ENCODE measurements at regions not wholly inside any gene's neighbourhood (a gene's known extent, or its start where the extent isn't known, plus 50 kb on each side); places are given as distances from the start of the nearest gene placed in this dataset.

DNA sequence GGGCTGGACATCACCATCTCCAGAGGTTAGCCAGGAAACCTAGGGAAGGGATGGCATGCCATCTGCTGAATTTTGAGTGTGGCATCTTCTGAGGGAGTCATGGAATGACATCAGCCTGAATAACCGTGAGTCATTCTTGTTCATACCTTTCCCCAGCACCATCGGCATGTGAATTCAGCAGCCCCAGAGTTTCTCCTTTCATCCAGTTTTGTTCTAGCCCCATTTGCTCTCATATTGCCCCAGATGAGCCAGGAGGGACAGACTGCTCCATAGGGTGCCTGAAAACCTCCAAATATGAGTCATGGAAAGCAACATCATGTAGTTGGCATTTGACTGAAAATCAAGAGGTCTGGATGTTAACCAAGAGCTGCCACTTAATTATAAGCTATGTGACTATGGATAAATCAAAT is 219.2 kb upstream of the SGK1 start:
- no peak overlapping the region for H3K4ac ChIP-seq (replicated peaks; ENCODE audit: insufficient read length, low read depth, low read length)
- no peak overlapping the region for H3K56ac ChIP-seq (replicated peaks; ENCODE audit: insufficient read length, low read depth, low read length)
- no peak overlapping the region for H2BK12ac ChIP-seq (ENCODE audit: low read depth, low read length)
- DNase-seq (ENCODE audit: low read depth in 1 of 2, low spot score in 2 of 2) (no peak), FAIRE-seq (no peak)
- H3K9ac ChIP-seq (replicated peaks in 1 of 4; ENCODE audit: extremely low read depth in 1 of 4, low read depth in 3 of 4, low read length in 3 of 4) = no peak overlapping the region
- H3K4me2 ChIP-seq (ENCODE audit: insufficient read depth in 1 of 2, low read depth in 2 of 2, low read length in 2 of 2) = no peak overlapping the region
- no peaks in the 10 kb centered on the region for H4K20me1 ChIP-seq (replicated peaks in 1 of 2; ENCODE audit: control insufficient read depth in 1 of 2, insufficient read depth in 2 of 2, low read length in 2 of 2)
- H3K14ac ChIP-seq (ENCODE audit: insufficient read length) = no peak overlapping the region
- ChIA-PET CTCF (ENCODE audit: partially characterized antibody) (interaction anchor here (0.6 kb wide), 1 partner anchor 55 kb away, joined by 3 read pairs; no protein-coding TSS in a partner anchor), POLR2A (ENCODE audit: partially characterized antibody) (no interaction called here)
- H2AFZ ChIP-seq (ENCODE audit: low read length) = no peak overlapping the region
- H3K27me3 ChIP-seq (replicated peaks in 1 of 4; ENCODE audit: control insufficient read depth in 3 of 4, extremely low read depth in 1 of 4, insufficient read depth in 3 of 4, low read length in 3 of 4) = no peaks in the 10 kb centered on the region
- no peak overlapping the region for H4K8ac ChIP-seq (ENCODE audit: extremely low read depth, insufficient read depth, low read length)
- no peak overlapping the region for H2BK120ac ChIP-seq (replicated peaks; ENCODE audit: low read depth, low read length)
- peaks cover 0 to 4% (median 0%) of the 10 kb centered on the region in 4 experiments; a peak in 1 of 7 replicates for H3K4me1 ChIP-seq (replicated peaks in 1 of 4; ENCODE audit: control insufficient read depth in 3 of 4, insufficient read depth in 4 of 4, low read length in 3 of 4)
- H2BK15ac ChIP-seq (ENCODE audit: low read length) = no peak overlapping the region
- no peak overlapping the region for H3K18ac ChIP-seq (ENCODE audit: extremely low read depth, low read length)
- no peak overlapping the region for H2BK5ac ChIP-seq (ENCODE audit: low read depth, low read length)
- no peak overlapping the region for H3K27ac ChIP-seq (ENCODE audit: low read depth, low read length)
- TF ChIP-seq BRCA1 (IDR thresholded peaks at IDR 0.05; ENCODE audit: low read depth, low read length) = no peak
- TF ChIP-seq EGR1 (IDR thresholded peaks at IDR 0.05; ENCODE audit: borderline replicate concordance, low read depth, low read length) = no peak
- no peak for TF ChIP-seq TAF7 (optimal IDR thresholded peaks at IDR 0.05; ENCODE audit: borderline replicate concordance, low read depth, low read length)
- no peak for TF ChIP-seq SUZ12 (IDR thresholded peaks at IDR 0.05; ENCODE audit: low read length)
- TF ChIP-seq FOSL1 (IDR thresholded peaks at IDR 0.05; ENCODE audit: insufficient read depth, low read depth, low read length) = no peak
- no peak for TF ChIP-seq SAP30 (IDR thresholded peaks at IDR 0.05; ENCODE audit: insufficient read depth, insufficient replicate concordance, low read length)
- TF ChIP-seq YY1 (IDR thresholded peaks at IDR 0.05; ENCODE audit: low read depth, low read length) = no peak
- TF ChIP-seq JUN (IDR thresholded peaks at IDR 0.05; ENCODE audit: low read depth, low read length) = no peak
- TF ChIP-seq ASH2L (IDR thresholded peaks at IDR 0.05; ENCODE audit: low read length) = no peak
- TF ChIP-seq SIN3A (conservative IDR thresholded peaks at IDR 0.05 in 1 of 2, IDR thresholded peaks at IDR 0.05 in 1 of 2; ENCODE audit: low read depth in 1 of 2, low read length in 2 of 2) = no peak
- no peak for TF ChIP-seq CHD1 (IDR thresholded peaks at IDR 0.05; ENCODE audit: low read depth, low read length)
- TF ChIP-seq, protein P1, sequence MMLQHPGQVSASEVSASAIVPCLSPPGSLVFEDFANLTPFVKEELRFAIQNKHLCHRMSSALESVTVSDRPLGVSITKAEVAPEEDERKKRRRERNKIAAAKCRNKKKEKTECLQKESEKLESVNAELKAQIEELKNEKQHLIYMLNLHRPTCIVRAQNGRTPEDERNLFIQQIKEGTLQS (IDR thresholded peaks at IDR 0.05; ENCODE audit: insufficient read depth, low read depth, low read length) = no peak
- TF ChIP-seq POLR2AphosphoS5 (IDR thresholded peaks at IDR 0.05; ENCODE audit: low read depth, low read length) = no peak
- no peak for TF ChIP-seq RNF2 (IDR thresholded peaks at IDR 0.05; ENCODE audit: borderline replicate concordance, low read depth, low read length, missing control alignments, poor library complexity, severe bottlenecking)
- H3K23ac ChIP-seq (ENCODE audit: insufficient read length) = no peak overlapping the region
- no peaks in the 10 kb centered on the region for H3K79me2 ChIP-seq (ENCODE audit: control insufficient read depth in 1 of 2, insufficient read depth in 2 of 2, low read length in 2 of 2)
- H3K9me3 ChIP-seq (ENCODE audit: insufficient read depth in 2 of 2, low read depth in 1 of 2, low read length in 1 of 2) = no peaks in the 10 kb centered on the region
- H4K91ac ChIP-seq (replicated peaks; ENCODE audit: insufficient read length, low read length) = no peak overlapping the region
- H3K23me2 ChIP-seq (ENCODE audit: low read depth, low read length) = no peaks in the 10 kb centered on the region
- H2BK20ac ChIP-seq (ENCODE audit: low read length) = no peak overlapping the region
- H4K5ac ChIP-seq (ENCODE audit: insufficient read length, low read depth, low read length) = no peak overlapping the region
- H3K36me3 ChIP-seq (ENCODE audit: control insufficient read depth in 2 of 4, insufficient read depth in 4 of 4, low read length in 3 of 4) = no peaks in the 10 kb centered on the region
- H3K4me3 ChIP-seq (ENCODE audit: extremely low read depth in 1 of 4, insufficient read depth in 2 of 4, low read depth in 3 of 4, low read length in 4 of 4) = no peak overlapping the region
- 92% methylated on average over 2 of the region's 2 CpGs; no CpG with 5 or more reads in 1 of the 2 experiments for WGBS, 2 experiments (ENCODE audit: extremely low coverage in 1 of 2, insufficient coverage in 1 of 2, insufficient read length in 1 of 2, insufficient replicate concordance in 2 of 2, low coverage in 1 of 2, low lambda C conversion rate in 2 of 2, missing lambda C conversion rate in 1 of 2)
- H2AK5ac ChIP-seq (ENCODE audit: low read depth, low read length) = no peak overlapping the region
- H3K79me1 ChIP-seq (ENCODE audit: low read depth, low read length) = no peaks in the 10 kb centered on the region
